Gastroesophageal sphincter (tissue), 3 donors: ENCODE measurements at regions not wholly inside any gene's neighbourhood (a gene's known extent, or its start where the extent isn't known, plus 50 kb on each side); places are given as distances from the start of the nearest gene placed in this dataset.

ENCODE experiments used
- POLR2A ChIP-seq, 2 donors: fragments of 450-650 bp; IDR thresholded peaks; one replicate each; pipeline ENCODE4 v1.6.1; 2017; ENCODE audit warnings: antibody characterized with exemption in 2 of 2, mild to moderate bottlenecking in 2 of 2, moderate library complexity in 1 of 2
- POLR2AphosphoS5 ChIP-seq: sonication (generic); formaldehyde crosslinking; IDR thresholded peaks from one replicate; pipeline ENCODE4 v1.6.1; 2017; ENCODE audit warnings: antibody characterized with exemption
- TF ChIP-seq, protein P1 (sequence below), 4 experiments: fragments of 200-600 bp in 2 of 4; fragments of 450-650 bp in 2 of 4; sonication (generic) in 1 of 4; IDR thresholded peaks; one replicate each; pipeline ENCODE4 v1.5.1; 2017 to 2019; ENCODE audit warnings: antibody characterized with exemption in 4 of 4, mild to moderate bottlenecking in 2 of 4, moderate library complexity in 2 of 4

DNA sequence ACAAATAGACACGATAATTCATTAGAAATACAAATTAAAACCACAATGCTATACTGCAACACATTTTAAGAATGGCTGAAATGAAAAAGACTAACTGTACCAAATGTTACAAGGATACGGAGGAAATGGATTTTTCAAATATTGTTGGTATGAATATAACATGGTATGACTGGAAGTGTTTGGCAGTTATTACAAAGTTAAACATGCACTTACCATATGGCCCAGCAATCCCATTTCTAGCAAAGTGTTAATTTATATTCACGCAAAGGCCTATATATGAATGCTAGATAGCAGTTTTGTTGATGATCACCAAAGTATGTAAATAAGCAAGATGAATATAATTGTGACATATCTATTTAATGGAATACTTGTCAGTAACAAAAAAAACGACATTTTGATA is 497.8 kb upstream of the FSIP2 start:
- TF ChIP-seq, protein P1, sequence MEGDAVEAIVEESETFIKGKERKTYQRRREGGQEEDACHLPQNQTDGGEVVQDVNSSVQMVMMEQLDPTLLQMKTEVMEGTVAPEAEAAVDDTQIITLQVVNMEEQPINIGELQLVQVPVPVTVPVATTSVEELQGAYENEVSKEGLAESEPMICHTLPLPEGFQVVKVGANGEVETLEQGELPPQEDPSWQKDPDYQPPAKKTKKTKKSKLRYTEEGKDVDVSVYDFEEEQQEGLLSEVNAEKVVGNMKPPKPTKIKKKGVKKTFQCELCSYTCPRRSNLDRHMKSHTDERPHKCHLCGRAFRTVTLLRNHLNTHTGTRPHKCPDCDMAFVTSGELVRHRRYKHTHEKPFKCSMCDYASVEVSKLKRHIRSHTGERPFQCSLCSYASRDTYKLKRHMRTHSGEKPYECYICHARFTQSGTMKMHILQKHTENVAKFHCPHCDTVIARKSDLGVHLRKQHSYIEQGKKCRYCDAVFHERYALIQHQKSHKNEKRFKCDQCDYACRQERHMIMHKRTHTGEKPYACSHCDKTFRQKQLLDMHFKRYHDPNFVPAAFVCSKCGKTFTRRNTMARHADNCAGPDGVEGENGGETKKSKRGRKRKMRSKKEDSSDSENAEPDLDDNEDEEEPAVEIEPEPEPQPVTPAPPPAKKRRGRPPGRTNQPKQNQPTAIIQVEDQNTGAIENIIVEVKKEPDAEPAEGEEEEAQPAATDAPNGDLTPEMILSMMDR (IDR thresholded peaks at IDR 0.05) = no peak
- TF ChIP-seq POLR2A (IDR thresholded peaks at IDR 0.05) (no peak), POLR2AphosphoS5 (no peak)
